ENCODE measurements at regions not wholly inside any gene's neighbourhood (a gene's known extent, or its start where the extent isn't known, plus 50 kb on each side); places are given as distances from the start of the nearest gene placed in this dataset.

DNA sequence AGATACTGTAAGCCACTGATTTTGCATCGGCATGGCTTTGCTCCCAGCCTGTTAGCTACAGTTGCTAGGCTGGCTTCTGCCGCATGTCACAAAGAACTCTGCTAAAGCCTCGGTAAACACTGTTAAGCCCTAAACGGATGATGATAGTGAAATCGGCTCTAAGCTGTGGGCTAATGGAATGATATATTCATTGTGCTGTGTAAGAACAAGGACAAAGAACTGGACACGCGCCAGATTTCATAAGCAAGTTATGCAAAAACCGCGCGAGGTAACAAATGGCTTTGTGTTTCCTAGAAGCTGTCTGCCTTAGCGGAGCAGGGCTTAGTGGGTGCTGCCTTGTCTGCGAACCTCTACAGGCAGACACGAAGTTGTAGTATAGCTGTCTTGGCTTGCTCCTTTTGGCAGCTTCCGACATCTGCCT lies 331.3 kb upstream of the COBL start:
- Histone ChIP-seq H3K27ac (ENCODE audit: low read depth, low read length) (no peak overlapping the region), H3K9ac (ENCODE audit: low read length in 5 of 5) (no peak overlapping the region)

DNA sequence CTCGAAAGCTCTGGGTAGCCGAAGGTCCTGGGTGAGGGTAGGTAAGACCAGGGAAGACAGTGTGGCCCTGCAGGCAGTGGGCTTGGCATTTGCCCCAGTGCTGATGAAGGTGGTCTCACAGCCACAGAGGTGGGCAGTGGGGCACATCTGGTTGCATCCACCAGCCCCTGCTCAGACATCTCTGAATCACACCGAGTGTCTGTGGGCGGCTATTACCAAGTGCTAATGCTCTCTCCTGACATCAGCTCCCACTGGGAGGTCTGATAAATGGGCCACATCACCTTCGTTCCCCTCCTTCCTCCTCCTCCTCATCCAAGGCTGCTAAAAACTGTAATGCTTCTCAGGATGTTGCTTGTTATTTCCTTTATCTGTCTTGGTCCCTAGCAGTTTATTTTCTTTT lies 330.9 kb upstream of the COBL start:
- no peak overlapping the region for H3K27ac ChIP-seq (ENCODE audit: low read depth, low read length)
- no peak overlapping the region for H3K9ac ChIP-seq (ENCODE audit: low read length in 5 of 5)
- H3K4me3 ChIP-seq (ENCODE audit: low read depth in 1 of 5, low read length in 5 of 5), result no peak overlapping the region

More for the DNA sequence above, 331.3 kb upstream of the COBL start:
- peaks cover 2 to 12% (median 7%) of the 10 kb centered on the region in 5 donors for H3K9me3 ChIP-seq (ENCODE audit: control insufficient read depth in 5 of 5, low read length in 5 of 5)
- no peaks in the 10 kb centered on the region for H3K4me1 ChIP-seq (ENCODE audit: control insufficient read depth in 5 of 5, insufficient read depth in 5 of 5, low read length in 5 of 5)
- H3K36me3 ChIP-seq (ENCODE audit: control insufficient read depth in 5 of 5, insufficient read depth in 5 of 5, low read length in 5 of 5), result no peaks in the 10 kb centered on the region
- H3K4me3 ChIP-seq (ENCODE audit: low read depth in 1 of 5, low read length in 5 of 5), result no peak overlapping the region
- peaks cover 0 to 6% (median 0%) of the 10 kb centered on the region in 5 donors for H3K27me3 ChIP-seq (ENCODE audit: control insufficient read depth in 5 of 5, insufficient read depth in 4 of 5, low read length in 5 of 5)

DNA sequence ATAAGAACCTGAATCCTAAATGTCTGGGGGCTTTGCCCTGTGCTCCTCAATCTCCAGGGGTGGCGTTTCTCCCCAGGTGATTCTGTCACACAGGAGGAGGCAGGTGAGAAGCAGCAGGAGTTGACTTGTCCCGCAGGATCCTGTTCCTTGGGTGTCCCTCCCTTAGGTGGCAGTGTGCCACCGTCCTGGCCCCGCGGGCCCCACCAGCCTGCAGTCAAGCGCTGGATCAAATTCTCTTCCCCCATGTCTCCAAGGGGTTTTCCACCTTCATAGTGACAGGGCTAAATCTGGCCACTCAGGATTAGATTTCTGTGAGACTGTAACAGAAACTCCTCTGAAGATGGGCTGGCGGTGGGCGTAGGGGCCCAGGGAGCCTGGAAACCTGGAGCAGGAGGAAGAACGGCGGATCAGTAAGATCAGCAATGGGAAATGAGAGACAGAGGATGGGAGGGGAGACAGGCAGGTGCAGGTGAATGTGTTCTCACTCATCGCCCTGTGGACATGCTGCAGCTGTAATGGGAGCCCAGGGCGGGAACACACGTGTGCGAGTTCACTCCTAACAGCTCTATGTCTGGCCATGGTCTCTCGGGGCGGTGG lies 329.2 kb upstream of the COBL start:
- Histone ChIP-seq H3K36me3 (ENCODE audit: control insufficient read depth in 5 of 5, insufficient read depth in 5 of 5, low read length in 5 of 5) (no peaks in the 10 kb centered on the region), H3K4me1 (ENCODE audit: control insufficient read depth in 5 of 5, insufficient read depth in 5 of 5, low read length in 5 of 5) (no peaks in the 10 kb centered on the region), H3K4me3 (ENCODE audit: low read depth in 1 of 5, low read length in 5 of 5) (no peak overlapping the region), H3K9ac (ENCODE audit: low read length in 5 of 5) (no peak overlapping the region), H3K27ac (ENCODE audit: low read depth, low read length) (no peak overlapping the region), H3K9me3 (ENCODE audit: control insufficient read depth in 5 of 5, low read length in 5 of 5) (peaks cover 2 to 12% (median 9%) of the 10 kb centered on the region in 5 donors), H3K27me3 (ENCODE audit: control insufficient read depth in 5 of 5, insufficient read depth in 4 of 5, low read length in 5 of 5) (peaks cover 0 to 6% (median 2%) of the 10 kb centered on the region in 5 donors)

More for the DNA sequence above, 330.9 kb upstream of the COBL start:
- H3K36me3 ChIP-seq (ENCODE audit: control insufficient read depth in 5 of 5, insufficient read depth in 5 of 5, low read length in 5 of 5), result no peaks in the 10 kb centered on the region
- peaks cover 0 to 6% (median 0%) of the 10 kb centered on the region in 5 donors for H3K27me3 ChIP-seq (ENCODE audit: control insufficient read depth in 5 of 5, insufficient read depth in 4 of 5, low read length in 5 of 5)
- peaks cover 2 to 12% (median 7%) of the 10 kb centered on the region in 5 donors for H3K9me3 ChIP-seq (ENCODE audit: control insufficient read depth in 5 of 5, low read length in 5 of 5)
- H3K4me1 ChIP-seq (ENCODE audit: control insufficient read depth in 5 of 5, insufficient read depth in 5 of 5, low read length in 5 of 5), result no peaks in the 10 kb centered on the region

DNA sequence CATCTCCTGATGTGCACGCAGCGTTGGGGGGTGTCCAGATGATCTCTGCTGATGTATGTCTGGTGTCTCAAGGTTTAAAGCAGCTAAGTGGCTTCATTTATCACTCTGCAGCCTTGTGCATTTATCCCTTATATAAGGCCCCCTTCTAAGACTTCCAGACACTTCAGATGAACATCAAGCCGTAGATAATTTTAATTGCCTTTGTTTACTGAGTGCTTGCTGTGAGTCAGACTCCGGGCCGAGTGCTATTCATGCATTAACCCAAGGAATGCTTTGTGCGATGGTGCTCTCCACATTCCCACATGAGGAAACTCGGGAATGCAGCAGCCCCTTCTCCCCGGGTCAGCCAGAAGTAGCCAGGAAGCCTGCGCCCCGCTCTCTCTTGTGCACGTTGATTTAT lies 328.6 kb upstream of the COBL start:
- H3K36me3 ChIP-seq (ENCODE audit: control insufficient read depth in 5 of 5, insufficient read depth in 5 of 5, low read length in 5 of 5), result no peaks in the 10 kb centered on the region
- peaks cover 0 to 6% (median 2%) of the 10 kb centered on the region in 5 donors for H3K27me3 ChIP-seq (ENCODE audit: control insufficient read depth in 5 of 5, insufficient read depth in 4 of 5, low read length in 5 of 5)
- peaks cover 2 to 12% (median 9%) of the 10 kb centered on the region in 5 donors for H3K9me3 ChIP-seq (ENCODE audit: control insufficient read depth in 5 of 5, low read length in 5 of 5)
- no peak overlapping the region for H3K27ac ChIP-seq (ENCODE audit: low read depth, low read length)
- no peaks in the 10 kb centered on the region for H3K4me1 ChIP-seq (ENCODE audit: control insufficient read depth in 5 of 5, insufficient read depth in 5 of 5, low read length in 5 of 5)
- no peak overlapping the region for H3K9ac ChIP-seq (ENCODE audit: low read length in 5 of 5)
- H3K4me3 ChIP-seq (ENCODE audit: low read depth in 1 of 5, low read length in 5 of 5), result no peak overlapping the region

DNA sequence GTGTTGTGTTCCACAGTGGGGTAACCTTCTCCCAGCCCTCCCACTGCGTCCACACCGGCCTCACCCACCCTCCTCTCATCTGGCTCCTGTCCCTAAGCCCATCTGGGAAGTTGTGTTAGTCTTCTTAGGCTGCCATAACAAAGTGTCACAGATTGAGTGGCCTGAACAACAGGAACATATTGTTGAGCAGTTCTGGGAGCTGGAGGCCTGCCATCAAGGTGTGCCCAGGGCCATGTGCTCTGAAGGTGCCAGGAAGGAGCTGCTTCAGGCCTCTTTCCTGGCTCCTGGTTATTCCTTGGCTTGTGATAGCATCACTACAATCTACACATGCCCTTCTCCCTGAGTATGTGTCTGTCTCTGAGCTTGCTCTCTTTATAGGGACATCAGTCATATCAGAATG lies 327.6 kb upstream of the COBL start:
- no peak overlapping the region for H3K4me3 ChIP-seq (ENCODE audit: low read depth in 1 of 5, low read length in 5 of 5)
- no peak overlapping the region for H3K9ac ChIP-seq (ENCODE audit: low read length in 5 of 5)
- H3K9me3 ChIP-seq (ENCODE audit: control insufficient read depth in 5 of 5, low read length in 5 of 5), result peaks cover 2 to 12% (median 9%) of the 10 kb centered on the region in 5 donors
- no peaks in the 10 kb centered on the region for H3K4me1 ChIP-seq (ENCODE audit: control insufficient read depth in 5 of 5, insufficient read depth in 5 of 5, low read length in 5 of 5)
- no peaks in the 10 kb centered on the region for H3K36me3 ChIP-seq (ENCODE audit: control insufficient read depth in 5 of 5, insufficient read depth in 5 of 5, low read length in 5 of 5)
- H3K27me3 ChIP-seq (ENCODE audit: control insufficient read depth in 5 of 5, insufficient read depth in 4 of 5, low read length in 5 of 5), result peaks cover 0 to 6% (median 2%) of the 10 kb centered on the region in 5 donors
- H3K27ac ChIP-seq (ENCODE audit: low read depth, low read length), result no peak overlapping the region

DNA sequence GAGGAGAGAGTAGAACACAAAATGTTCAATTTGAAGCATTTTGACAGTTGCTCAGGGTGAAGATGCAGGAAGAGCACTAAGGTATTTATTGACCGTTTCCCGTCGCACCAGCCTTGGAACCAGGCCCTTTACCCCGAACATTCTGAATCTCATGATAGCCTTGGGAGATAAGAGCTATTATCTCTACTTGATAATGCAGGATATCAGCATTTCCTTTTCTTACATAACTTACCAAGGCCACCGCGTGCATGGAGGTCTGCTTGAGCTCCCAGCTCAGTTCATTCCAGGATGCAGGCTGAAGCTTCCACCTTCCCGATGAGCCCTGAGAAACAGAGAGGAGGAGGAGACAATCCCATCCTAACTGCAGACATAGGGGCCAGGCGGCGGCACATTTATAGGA lies 324.2 kb upstream of the COBL start:
- peaks cover 0 to 6% (median 0%) of the 10 kb centered on the region in 5 donors for H3K27me3 ChIP-seq (ENCODE audit: control insufficient read depth in 5 of 5, insufficient read depth in 4 of 5, low read length in 5 of 5)
- H3K4me1 ChIP-seq (ENCODE audit: control insufficient read depth in 5 of 5, insufficient read depth in 5 of 5, low read length in 5 of 5), result no peaks in the 10 kb centered on the region
- no peak overlapping the region for H3K9ac ChIP-seq (ENCODE audit: low read length in 5 of 5)
- H3K4me3 ChIP-seq (ENCODE audit: low read depth in 1 of 5, low read length in 5 of 5), result no peak overlapping the region
- H3K27ac ChIP-seq (ENCODE audit: low read depth, low read length), result no peak overlapping the region
- H3K9me3 ChIP-seq (ENCODE audit: control insufficient read depth in 5 of 5, low read length in 5 of 5), result peaks cover 0 to 3% (median 3%) of the 10 kb centered on the region in 5 donors
- H3K36me3 ChIP-seq (ENCODE audit: control insufficient read depth in 5 of 5, insufficient read depth in 5 of 5, low read length in 5 of 5), result no peaks in the 10 kb centered on the region

DNA sequence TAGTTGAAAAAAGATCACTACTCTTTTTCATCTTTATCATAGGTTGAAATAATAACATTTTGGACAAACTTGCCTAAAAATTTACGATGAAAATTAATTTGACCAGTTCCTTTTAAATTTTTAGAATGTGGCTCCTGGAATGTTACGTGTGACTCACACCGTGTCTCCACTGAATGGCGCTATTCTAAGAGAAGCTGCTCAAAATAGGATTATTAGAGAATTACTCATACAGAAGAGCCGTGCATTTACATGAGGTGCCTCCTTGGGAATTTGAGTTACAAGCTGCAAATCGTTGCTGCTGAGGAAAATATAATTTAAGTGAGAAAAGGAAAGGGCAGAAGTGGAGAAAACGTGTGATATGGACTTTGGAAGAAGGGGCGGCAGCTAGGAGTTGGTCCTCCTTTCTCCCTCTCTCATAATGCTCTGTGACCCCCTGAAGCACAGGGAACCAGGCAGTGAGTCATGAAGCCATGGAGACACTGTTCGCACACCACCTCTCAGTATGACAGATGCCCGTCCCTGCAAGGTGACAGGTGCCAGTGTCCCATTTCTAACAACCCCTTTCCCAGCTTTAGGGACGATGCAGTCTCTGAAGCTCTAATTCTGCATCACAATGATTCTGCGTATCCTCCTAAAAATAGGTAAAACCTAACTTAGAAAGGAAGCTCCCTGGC lies 323.2 kb upstream of the COBL start:
- Histone ChIP-seq H3K4me1 (ENCODE audit: control insufficient read depth in 5 of 5, insufficient read depth in 5 of 5, low read length in 5 of 5) (no peaks in the 10 kb centered on the region), H3K9me3 (ENCODE audit: control insufficient read depth in 5 of 5, low read length in 5 of 5) (peaks cover 0 to 2% (median 0%) of the 10 kb centered on the region in 5 donors), H3K4me3 (ENCODE audit: low read depth in 1 of 5, low read length in 5 of 5) (no peak overlapping the region), H3K27ac (ENCODE audit: low read depth, low read length) (no peak overlapping the region), H3K27me3 (ENCODE audit: control insufficient read depth in 5 of 5, insufficient read depth in 4 of 5, low read length in 5 of 5) (peaks cover 0 to 2% (median 0%) of the 10 kb centered on the region in 5 donors), H3K36me3 (ENCODE audit: control insufficient read depth in 5 of 5, insufficient read depth in 5 of 5, low read length in 5 of 5) (no peaks in the 10 kb centered on the region), H3K9ac (ENCODE audit: low read length in 5 of 5) (no peak overlapping the region)

DNA sequence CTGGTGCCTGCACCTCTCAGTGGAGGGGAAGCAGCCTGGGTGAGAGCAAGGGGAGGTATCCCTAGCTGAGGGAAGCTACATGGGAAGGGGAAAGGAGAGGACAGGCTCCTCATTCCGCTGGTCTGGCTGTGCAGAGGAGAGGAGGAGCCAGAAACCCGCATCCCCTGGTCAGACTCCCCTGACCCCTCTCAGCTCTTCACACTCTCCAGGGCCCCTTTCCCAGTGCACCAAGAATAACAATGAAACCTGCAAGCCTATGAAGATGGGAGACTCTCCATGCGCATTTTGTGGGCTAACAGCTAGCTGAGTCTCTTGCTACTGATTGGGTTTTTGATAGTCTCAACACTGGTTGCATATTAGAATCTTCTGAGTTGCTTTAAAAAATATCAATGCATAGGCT lies 319.9 kb upstream of the COBL start:
- Histone ChIP-seq H3K4me1 (ENCODE audit: control insufficient read depth in 5 of 5, insufficient read depth in 5 of 5, low read length in 5 of 5) (no peaks in the 10 kb centered on the region), H3K27me3 (ENCODE audit: control insufficient read depth in 5 of 5, insufficient read depth in 4 of 5, low read length in 5 of 5) (peaks cover 0 to 1% (median 0%) of the 10 kb centered on the region in 5 donors), H3K9me3 (ENCODE audit: control insufficient read depth in 5 of 5, low read length in 5 of 5) (peaks cover 0 to 2% (median 0%) of the 10 kb centered on the region in 5 donors), H3K36me3 (ENCODE audit: control insufficient read depth in 5 of 5, insufficient read depth in 5 of 5, low read length in 5 of 5) (no peaks in the 10 kb centered on the region), H3K9ac (ENCODE audit: low read length in 5 of 5) (no peak overlapping the region), H3K4me3 (ENCODE audit: low read depth in 1 of 5, low read length in 5 of 5) (no peak overlapping the region), H3K27ac (ENCODE audit: low read depth, low read length) (no peak overlapping the region)

DNA sequence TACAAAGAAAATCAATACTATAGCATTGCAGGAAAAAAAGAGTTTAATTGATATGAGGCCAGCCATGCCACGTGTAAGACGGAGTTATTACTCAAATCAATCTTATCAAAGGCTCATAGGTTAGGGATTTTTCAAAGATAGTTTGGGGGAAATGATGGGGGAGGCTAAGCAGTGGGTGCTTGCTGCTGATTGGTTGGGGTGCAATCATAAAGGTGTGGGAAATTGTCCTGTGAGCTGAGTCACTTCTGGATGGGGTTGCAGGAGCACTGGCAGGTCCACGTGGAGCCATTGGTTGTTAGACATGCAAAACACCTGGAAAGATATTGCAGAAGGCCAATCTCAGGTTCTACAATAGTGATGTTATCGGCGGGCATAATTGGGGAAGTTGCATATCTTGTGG lies 319.2 kb upstream of the COBL start:
- Histone ChIP-seq H3K36me3 (ENCODE audit: control insufficient read depth in 5 of 5, insufficient read depth in 5 of 5, low read length in 5 of 5) (no peaks in the 10 kb centered on the region), H3K4me3 (ENCODE audit: low read depth in 1 of 5, low read length in 5 of 5) (no peak overlapping the region), H3K4me1 (ENCODE audit: control insufficient read depth in 5 of 5, insufficient read depth in 5 of 5, low read length in 5 of 5) (no peaks in the 10 kb centered on the region), H3K9ac (ENCODE audit: low read length in 5 of 5) (no peak overlapping the region), H3K27ac (ENCODE audit: low read depth, low read length) (no peak overlapping the region), H3K27me3 (ENCODE audit: control insufficient read depth in 5 of 5, insufficient read depth in 4 of 5, low read length in 5 of 5) (no peaks in the 10 kb centered on the region), H3K9me3 (ENCODE audit: control insufficient read depth in 5 of 5, low read length in 5 of 5) (no peaks in the 10 kb centered on the region)

DNA sequence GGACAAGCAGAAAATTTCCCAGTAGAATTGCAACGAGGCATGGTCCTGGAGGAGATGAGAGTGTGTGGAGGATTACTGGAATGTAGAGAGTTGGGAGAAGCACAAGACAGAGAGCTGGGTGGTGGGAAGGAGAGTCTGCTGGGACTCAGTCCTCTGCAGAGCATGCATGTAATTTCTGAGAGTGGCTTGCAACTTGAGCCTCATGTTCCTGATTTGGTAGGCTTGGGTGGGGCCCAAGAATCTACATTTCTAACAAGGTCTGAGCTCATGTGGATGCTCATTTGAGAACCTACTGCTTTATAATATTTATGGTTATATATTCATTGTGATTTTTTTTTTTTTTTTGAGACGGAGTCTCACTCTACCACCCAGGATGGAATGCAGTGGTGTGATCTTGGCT lies 317.9 kb upstream of the COBL start:
- Histone ChIP-seq H3K27ac (ENCODE audit: low read depth, low read length) (no peak overlapping the region), H3K9ac (ENCODE audit: low read length in 5 of 5) (no peak overlapping the region), H3K36me3 (ENCODE audit: control insufficient read depth in 5 of 5, insufficient read depth in 5 of 5, low read length in 5 of 5) (no peaks in the 10 kb centered on the region), H3K27me3 (ENCODE audit: control insufficient read depth in 5 of 5, insufficient read depth in 4 of 5, low read length in 5 of 5) (no peaks in the 10 kb centered on the region), H3K4me3 (ENCODE audit: low read depth in 1 of 5, low read length in 5 of 5) (no peak overlapping the region), H3K9me3 (ENCODE audit: control insufficient read depth in 5 of 5, low read length in 5 of 5) (no peaks in the 10 kb centered on the region), H3K4me1 (ENCODE audit: control insufficient read depth in 5 of 5, insufficient read depth in 5 of 5, low read length in 5 of 5) (no peaks in the 10 kb centered on the region)

Measured in subcutaneous abdominal adipose tissue (tissue), 5 donors.